ENCODE measurements at regions not wholly inside any gene's neighbourhood (a gene's known extent, or its start where the extent isn't known, plus 50 kb on each side); places are given as distances from the start of the nearest gene placed in this dataset.

DNA sequence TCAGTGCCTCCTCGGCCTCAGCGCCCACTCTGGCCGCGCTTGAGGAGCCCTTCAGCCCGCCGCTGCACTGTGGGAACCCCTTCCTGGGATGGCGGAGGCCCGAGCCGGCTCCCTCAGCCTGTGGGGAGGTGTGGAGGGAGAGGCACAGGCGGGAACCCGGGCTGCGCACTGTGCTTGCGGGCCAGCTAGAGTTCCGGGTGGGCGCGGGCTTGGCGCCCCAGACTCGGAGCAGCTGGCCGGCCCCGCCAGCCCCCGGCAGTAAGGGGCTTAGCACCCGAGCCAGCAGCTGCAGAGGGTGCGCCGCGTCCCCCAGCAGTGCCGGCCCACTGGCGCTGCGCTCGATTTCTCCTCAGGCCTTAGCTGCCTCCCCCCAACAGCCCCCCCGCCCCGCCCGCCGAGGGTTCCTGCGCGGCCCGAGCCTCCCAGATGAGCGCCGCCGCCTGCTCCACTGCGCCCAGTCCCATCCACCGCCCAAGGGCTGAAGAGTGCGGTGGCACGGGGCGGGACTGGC lies 1137.0 kb downstream of the PCDH18 start:
- DNase-seq (ENCODE audit: low read depth), result no peak

DNA sequence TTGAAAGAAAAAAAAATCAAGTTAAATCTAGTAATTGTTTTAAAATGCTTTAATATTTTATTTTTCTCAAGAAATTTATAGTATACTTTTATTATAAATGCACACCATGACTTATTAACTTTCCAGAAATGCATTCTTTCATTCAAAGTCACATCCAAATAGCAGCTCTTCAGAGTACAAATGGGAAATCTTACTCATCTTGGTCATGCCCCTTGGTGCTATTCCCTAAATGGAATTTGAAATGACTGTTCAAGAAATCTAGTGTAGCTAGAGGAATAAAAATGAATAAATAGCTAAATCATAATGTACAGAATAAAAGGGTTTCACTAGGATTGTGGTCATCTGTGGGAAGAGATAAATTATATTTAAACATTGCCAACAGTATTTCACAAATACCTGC lies 1139.7 kb downstream of the PCDH18 start:
- DNase-seq (ENCODE audit: low read depth), result peak; percentile 40

- no peak for DNase-seq (ENCODE audit: low read depth)
Observed at GRCh38 chr4:136390824-136391223, 1141.5 kb downstream of the PCDH18 start.

- peak; percentile 37 for DNase-seq (ENCODE audit: low read depth)
Observed at GRCh38 chr4:136383082-136383481, 1149.2 kb downstream of the PCDH18 start.

GRCh38 chr4:136371231-136371630 lies 1161.1 kb downstream of the PCDH18 start:
- no peak for DNase-seq (ENCODE audit: low read depth)

DNA sequence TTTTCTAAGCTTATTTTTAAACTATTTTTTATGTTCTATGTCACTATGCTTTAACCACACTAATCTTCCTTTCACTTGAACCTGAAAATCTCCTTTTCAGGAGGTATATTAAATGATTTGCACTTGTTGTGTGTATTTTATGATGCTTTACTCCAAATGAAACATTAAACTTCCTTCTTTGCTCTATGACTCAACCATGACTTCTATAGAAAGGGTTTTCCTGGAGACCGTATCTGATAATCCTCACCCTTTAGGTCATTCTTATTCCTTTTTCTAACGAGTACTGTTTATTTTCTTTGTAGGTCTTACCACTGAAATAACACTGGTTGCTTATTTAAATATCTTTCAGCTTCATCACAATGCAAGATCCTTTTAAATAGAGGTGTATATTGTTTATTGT lies 1163.2 kb downstream of the PCDH18 start:
- peak; percentile 32 for DNase-seq (ENCODE audit: low read depth)

GRCh38 chr4:136357556-136357955 lies 1174.7 kb downstream of the PCDH18 start:
- no peak for DNase-seq (ENCODE audit: low read depth)

GRCh38 chr4:136355970-136356369 lies 1176.3 kb downstream of the PCDH18 start:
- DNase-seq (ENCODE audit: low read depth), result no peak

- no peak for DNase-seq (ENCODE audit: low read depth)
Observed at GRCh38 chr4:136343340-136343739, 1189.0 kb downstream of the PCDH18 start.

DNA sequence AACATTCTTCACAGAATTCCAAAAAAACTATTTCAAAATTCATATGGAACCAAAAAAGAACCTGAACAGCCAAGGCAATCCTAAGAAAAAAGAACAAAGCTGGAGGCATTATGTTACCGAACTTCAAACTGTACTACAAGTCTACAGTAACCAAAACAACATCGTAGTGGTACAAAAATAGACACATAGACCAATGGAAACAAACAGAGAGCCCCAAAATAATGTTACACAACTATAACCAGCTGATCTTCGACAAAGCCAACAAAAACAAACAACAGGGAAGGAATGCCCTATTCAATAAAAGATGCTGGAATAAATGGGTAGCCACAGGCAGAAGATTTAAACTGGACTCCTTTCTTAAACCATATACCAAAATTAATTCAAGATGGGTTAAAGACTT lies 1189.6 kb downstream of the PCDH18 start:
- DNase-seq (ENCODE audit: low read depth), result no peak

DNA sequence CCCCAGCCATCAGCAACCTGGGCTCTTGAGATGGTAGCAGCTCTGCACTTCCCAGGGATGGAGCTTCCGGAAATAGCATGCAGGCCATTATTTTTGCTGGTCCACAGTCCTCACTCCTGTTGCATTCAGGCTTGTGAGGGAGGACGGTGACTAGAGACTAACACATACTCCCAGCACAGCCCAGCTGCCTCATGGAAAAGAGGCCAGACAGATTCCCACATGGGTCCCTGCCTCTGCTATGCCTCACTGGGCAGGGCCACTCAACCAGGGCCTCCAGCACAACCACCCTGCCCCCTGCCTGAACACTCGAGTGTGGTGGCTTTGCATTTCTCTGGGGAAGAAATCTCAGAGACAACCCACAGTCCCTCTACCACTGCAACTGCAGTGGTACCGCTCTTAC lies 1195.1 kb downstream of the PCDH18 start:
- DNase-seq (ENCODE audit: low read depth), result no peak

- DNase-seq (ENCODE audit: low read depth), result no peak
Observed at GRCh38 chr4:136336479-136336878, 1195.8 kb downstream of the PCDH18 start.

GRCh38 chr4:136329042-136329662 lies 1203.1 kb downstream of the PCDH18 start:
- DNase-seq (ENCODE audit: low read depth), result no peak

GRCh38 chr4:136328131-136328530 lies 1204.2 kb downstream of the PCDH18 start:
- no peak for DNase-seq (ENCODE audit: low read depth)

DNA sequence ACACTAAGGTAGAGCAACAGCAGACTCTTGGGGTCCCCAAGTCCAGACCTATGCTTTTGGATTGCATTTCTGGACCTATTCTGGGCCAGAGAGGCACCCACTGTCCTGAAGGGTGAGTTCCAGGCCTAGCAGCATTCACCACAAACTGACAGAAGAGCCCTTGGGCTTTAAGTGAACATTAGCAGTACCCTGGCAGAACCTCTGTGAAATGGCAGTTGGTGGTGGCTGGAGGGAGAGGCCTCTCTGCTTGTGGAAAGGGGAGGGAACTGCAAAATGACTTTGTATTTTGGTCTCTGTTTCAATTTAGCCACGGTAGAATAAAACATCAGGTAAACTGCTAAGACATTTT lies 1211.9 kb downstream of the PCDH18 start:
- DNase-seq (ENCODE audit: low read depth), result no peak

- peak; percentile 35 for DNase-seq (ENCODE audit: low read depth)
Observed at GRCh38 chr4:136319789-136320464, 1212.4 kb downstream of the PCDH18 start.

GRCh38 chr4:136316961-136317360 lies 1215.3 kb downstream of the PCDH18 start:
- DNase-seq (ENCODE audit: low read depth), result no peak

DNA sequence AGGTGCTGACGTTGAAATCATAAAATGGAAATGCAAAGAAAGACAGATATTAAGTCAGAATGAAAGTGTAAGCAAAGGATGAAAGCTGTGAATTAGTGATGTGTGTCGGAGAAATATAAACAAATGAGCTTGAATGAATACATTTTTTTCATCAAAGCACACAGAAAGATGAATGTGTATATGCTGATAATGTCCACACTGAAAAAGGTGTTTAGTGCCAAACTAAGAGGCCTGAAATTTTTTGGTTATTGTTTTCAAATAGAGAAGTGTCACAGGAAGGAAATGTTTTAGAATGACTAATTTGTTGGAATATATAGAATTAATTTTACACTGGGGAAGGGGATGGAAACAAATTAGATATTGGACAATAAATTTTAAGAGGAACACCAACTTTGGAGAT lies 1217.6 kb downstream of the PCDH18 start:
- no peak for DNase-seq (ENCODE audit: low read depth)

GRCh38 chr4:136311774-136312173 lies 1220.5 kb downstream of the PCDH18 start:
- DNase-seq (ENCODE audit: low read depth), result no peak

DNA sequence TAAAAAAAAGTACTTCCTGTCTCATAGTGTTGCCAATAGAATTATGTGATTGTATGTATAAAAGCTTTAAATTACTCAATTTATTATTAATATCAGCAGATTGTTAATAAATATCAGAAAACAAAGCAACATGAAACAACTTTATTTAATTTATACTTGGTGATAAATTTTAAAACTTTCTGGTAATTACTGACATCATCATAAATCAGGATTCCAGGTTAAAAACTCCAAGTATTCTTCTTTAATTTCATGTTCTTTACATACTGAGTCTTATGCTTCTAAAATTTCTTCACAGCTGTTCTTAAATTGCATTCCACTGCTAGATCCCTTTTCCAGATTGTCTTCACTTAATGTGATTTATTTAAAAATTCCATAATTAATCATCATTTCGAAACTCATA lies 1224.5 kb downstream of the PCDH18 start:
- DNase-seq (ENCODE audit: low read depth), result no peak

DNA sequence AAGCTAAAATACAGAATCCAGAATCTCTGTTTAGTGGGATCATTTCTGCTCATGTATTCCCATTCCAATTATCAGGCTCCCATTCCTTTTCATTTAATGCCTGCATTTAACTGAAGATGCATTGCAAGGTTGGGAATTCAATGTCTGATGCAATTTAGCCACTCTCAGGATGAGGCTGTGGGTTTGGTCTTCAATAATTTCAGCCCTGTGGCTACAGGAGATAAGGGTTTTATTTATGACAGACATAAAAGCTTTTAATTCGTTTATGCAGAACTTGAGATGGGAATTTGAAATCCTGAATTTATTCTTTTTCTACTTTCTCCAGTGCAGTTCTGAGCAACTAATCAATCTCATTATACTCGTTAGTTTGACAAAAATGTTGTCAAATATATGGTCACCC lies 1225.9 kb downstream of the PCDH18 start:
- no peak for DNase-seq (ENCODE audit: low read depth)

GRCh38 chr4:136302566-136302965 lies 1229.7 kb downstream of the PCDH18 start:
- DNase-seq (ENCODE audit: low read depth), result no peak

GRCh38 chr4:136301749-136302495 lies 1230.4 kb downstream of the PCDH18 start:
- no peak for DNase-seq (ENCODE audit: low read depth)

Data from non-pigmented ciliary epithelial cell (primary cell).